OCI-LY1 (cell line): ENCODE measurements at regions not wholly inside any gene's neighbourhood (a gene's known extent, or its start where the extent isn't known, plus 50 kb on each side); places are given as distances from the start of the nearest gene placed in this dataset.

ENCODE experiments used
- H2AFZ ChIP-seq: fragments of 200-600 bp; sonication (generic), shearing (Covaris generic); 2 replicates; pipeline ENCODE4 v1.6.0; 2014; ENCODE audit warnings: antibody characterized with exemption, mild to moderate bottlenecking, low read length
- H3F3A ChIP-seq: fragments of 200-600 bp; sonication (generic), shearing (Covaris generic); 2 replicates; pipeline ENCODE4 v1.6.0; 2014; ENCODE audit warnings: mild to moderate bottlenecking, antibody characterized with exemption, low read length, moderate library complexity; ENCODE audit not compliant: insufficient read depth
- H3K27ac ChIP-seq: fragments of 200-600 bp; sonication (generic); 2 replicates; pipeline ENCODE4 v1.5.1; 2014; ENCODE audit warnings: low read length, mixed run types, mild to moderate bottlenecking, low read depth; ENCODE audit not compliant: poor library complexity, severe bottlenecking
- H3K27me3 ChIP-seq: fragments of 200-600 bp; sonication (generic); 2 replicates; pipeline ENCODE4 v1.6.0; 2014; ENCODE audit warnings: antibody characterized with exemption, mild to moderate bottlenecking, low read length, moderate library complexity; ENCODE audit not compliant: insufficient read depth
- H3K36me3 ChIP-seq: fragments of 200-600 bp; sonication (generic); 2 replicates; pipeline ENCODE4 v1.6.1; 2014; ENCODE audit warnings: mild to moderate bottlenecking, antibody characterized with exemption, low read length, moderate library complexity, mixed read lengths; ENCODE audit not compliant: insufficient read depth
- H3K4me1 ChIP-seq: fragments of 200-600 bp; sonication (generic); 2 replicates; pipeline ENCODE4 v1.5.1; 2014; ENCODE audit warnings: mild to moderate bottlenecking, low read length, moderate library complexity; ENCODE audit not compliant: insufficient read depth, severe bottlenecking
- H3K4me2 ChIP-seq: fragments of 200-600 bp; sonication (generic), shearing (Covaris generic); 2 replicates; pipeline ENCODE4 v1.6.1; 2014; ENCODE audit warnings: low read length
- H3K4me3 ChIP-seq: fragments of 200-600 bp; sonication (generic); 2 replicates; pipeline ENCODE4 v1.5.1; 2014; ENCODE audit warnings: low read length, low read depth, mild to moderate bottlenecking, mixed read lengths; ENCODE audit not compliant: poor library complexity, severe bottlenecking
- H3K79me2 ChIP-seq: fragments of 200-600 bp; shearing (Covaris generic); 2 replicates; pipeline ENCODE4 v1.6.1; 2016; ENCODE audit warnings: mixed run types, low read length, mixed read lengths; ENCODE audit not compliant: insufficient read depth
- H3K9ac ChIP-seq: fragments of 200-600 bp; sonication (generic), shearing (Covaris generic); 2 replicates; pipeline ENCODE4 v1.6.1; 2014; ENCODE audit warnings: mild to moderate bottlenecking, low read length, mixed read lengths
- H3K9me2 ChIP-seq: fragments of 200-600 bp; sonication (generic), shearing (Covaris generic); 2 replicates; pipeline ENCODE4 v1.6.1; 2014; ENCODE audit warnings: low read depth, mild to moderate bottlenecking, low read length, mixed read lengths
- H3K9me3 ChIP-seq: fragments of 200-600 bp; shearing (Covaris generic); 2 replicates; pipeline ENCODE4 v1.6.1; 2014; ENCODE audit warnings: low read length, mixed read lengths
- H4K20me1 ChIP-seq: fragments of 200-600 bp; sonication (generic), shearing (Covaris generic); 2 replicates; pipeline ENCODE4 v1.6.0; 2016; ENCODE audit warnings: mild to moderate bottlenecking, low read length; ENCODE audit not compliant: insufficient read depth
- CTCF ChIP-seq: fragments of 200-600 bp; sonication (generic), shearing (Covaris generic); IDR thresholded peaks from 2 replicates; pipeline ENCODE4 v1.5.1; 2017; ENCODE audit warnings: mild to moderate bottlenecking, antibody characterized with exemption, low read length, moderate library complexity, mixed read lengths
- EZH2 ChIP-seq: fragments of 200-600 bp; sonication (generic), shearing (Covaris generic); IDR thresholded peaks from 2 replicates; pipeline ENCODE4 v1.8.0; 2017; ENCODE audit warnings: borderline replicate concordance, mixed run types, mild to moderate bottlenecking, antibody characterized with exemption, low read length, moderate library complexity, mixed read lengths

GRCh38 chr2:122884889-122885288 lies 1129.4 kb downstream of the TSN start:
- Histone ChIP-seq H3K9ac (no peak overlapping the region), H3K4me2 (no peak overlapping the region), H2AFZ (no peak overlapping the region)

GRCh38 chr2:122885436-122885835 lies 1130.0 kb downstream of the TSN start:
- no peaks in the 10 kb centered on the region for H3K79me2 ChIP-seq
- no peaks in the 10 kb centered on the region for H3K9me2 ChIP-seq
- no peaks in the 10 kb centered on the region for H4K20me1 ChIP-seq
- no peaks in the 10 kb centered on the region for H3K9me3 ChIP-seq
- no peaks in the 10 kb centered on the region for H3K27me3 ChIP-seq
- no peaks in the 10 kb centered on the region for H3K4me1 ChIP-seq
- H3K4me3 ChIP-seq = no peak overlapping the region
- no peak overlapping the region for H3K4me2 ChIP-seq
- TF ChIP-seq CTCF = no peak
- no peak for TF ChIP-seq EZH2
- no peaks in the 10 kb centered on the region for H3K36me3 ChIP-seq
- H3F3A ChIP-seq = no peaks in the 10 kb centered on the region
- H3K9ac ChIP-seq = no peak overlapping the region
- no peak overlapping the region for H3K27ac ChIP-seq
- H2AFZ ChIP-seq = no peak overlapping the region

More at GRCh38 chr2:122884889-122885288, 1129.4 kb downstream of the TSN start:
- TF ChIP-seq EZH2 (no peak), CTCF (no peak)
- no peak overlapping the region for H3K4me3 ChIP-seq
- no peaks in the 10 kb centered on the region for H3K9me3 ChIP-seq
- no peaks in the 10 kb centered on the region for H3K9me2 ChIP-seq
- H3K79me2 ChIP-seq = no peaks in the 10 kb centered on the region
- no peaks in the 10 kb centered on the region for H4K20me1 ChIP-seq
- H3K36me3 ChIP-seq = no peaks in the 10 kb centered on the region
- no peaks in the 10 kb centered on the region for H3K4me1 ChIP-seq
- no peak overlapping the region for H3K27ac ChIP-seq
- no peaks in the 10 kb centered on the region for H3K27me3 ChIP-seq
- H3F3A ChIP-seq = no peaks in the 10 kb centered on the region

GRCh38 chr2:122886479-122887145 lies 1131.2 kb downstream of the TSN start:
- Histone ChIP-seq H3K36me3 (no peaks in the 10 kb centered on the region), H3K9ac (no peak overlapping the region)

More at GRCh38 chr2:122886479-122887145, 1131.2 kb downstream of the TSN start:
- Histone ChIP-seq H3K4me2 (no peak overlapping the region), H4K20me1 (no peaks in the 10 kb centered on the region), H3K4me1 (no peaks in the 10 kb centered on the region), H3K27ac (no peak overlapping the region), H3K79me2 (no peaks in the 10 kb centered on the region), H2AFZ (no peak overlapping the region), H3K27me3 (no peaks in the 10 kb centered on the region), H3F3A (no peaks in the 10 kb centered on the region), H3K9me2 (no peaks in the 10 kb centered on the region), H3K9me3 (no peaks in the 10 kb centered on the region), H3K4me3 (no peak overlapping the region)
- no peak for TF ChIP-seq EZH2
- no peak for TF ChIP-seq CTCF
